ENCODE measurements at regions not wholly inside any gene's neighbourhood (a gene's known extent, or its start where the extent isn't known, plus 50 kb on each side); places are given as distances from the start of the nearest gene placed in this dataset.

DNA sequence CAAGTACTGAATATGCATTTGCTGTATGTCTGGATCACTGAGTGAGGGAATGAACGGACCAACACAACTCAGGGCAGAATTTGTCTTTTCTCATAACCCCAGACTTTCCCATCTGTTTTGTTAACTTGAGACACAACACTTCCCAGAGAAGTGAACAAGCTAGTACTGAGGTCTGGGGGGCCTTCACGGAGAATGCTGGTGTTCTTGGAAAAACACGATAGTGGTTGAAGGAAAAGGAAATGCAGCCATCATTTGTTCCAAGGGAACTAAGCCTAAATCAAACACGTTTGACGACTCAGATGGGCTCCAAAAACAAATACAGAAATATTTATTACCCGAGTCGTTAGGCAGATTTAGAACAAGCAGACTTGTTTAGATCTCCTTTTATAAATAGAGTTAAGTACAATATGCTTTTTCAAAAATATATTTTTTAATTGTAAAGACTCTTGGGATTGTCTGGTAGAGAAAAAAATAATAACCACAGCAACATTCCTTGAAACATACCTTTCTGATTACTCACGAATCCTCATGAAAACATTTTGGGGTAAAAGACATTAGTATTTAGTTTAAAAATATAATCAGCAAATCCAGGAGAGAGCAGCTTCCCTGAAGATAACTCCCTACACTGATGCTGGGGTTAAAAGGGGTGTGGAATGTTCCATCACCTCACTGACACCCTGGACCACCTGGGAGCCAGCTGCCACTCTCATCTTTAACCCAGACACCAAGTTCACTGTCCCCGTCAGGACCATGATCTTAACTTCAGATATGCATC is 427.7 kb upstream of the RUNX1 start:
- ATAC-seq: peak; percentile 47
- no peak for TF ChIP-seq ZFP30 (CRISPR knock-in tag; IDR thresholded peaks at IDR 0.05)
- TF ChIP-seq ZFP3 (CRISPR knock-in tag; IDR thresholded peaks at IDR 0.05): no peak
- TF ChIP-seq ZNF565 (CRISPR knock-in tag; conservative IDR thresholded peaks at IDR 0.05; ENCODE audit: low read depth): no peak
- TF ChIP-seq PPARA (CRISPR knock-in tag; IDR thresholded peaks at IDR 0.05; ENCODE audit: borderline replicate concordance): no peak
- TF ChIP-seq CSDC2 (CRISPR knock-in tag; IDR thresholded peaks at IDR 0.05): no peak
- TF ChIP-seq TCF4 (CRISPR knock-in tag; IDR thresholded peaks at IDR 0.05; ENCODE audit: borderline replicate concordance): no peak
- TF ChIP-seq ARNTL (CRISPR knock-in tag; IDR thresholded peaks at IDR 0.05; ENCODE audit: borderline replicate concordance, low read depth): no peak
- TF ChIP-seq, protein P1, sequence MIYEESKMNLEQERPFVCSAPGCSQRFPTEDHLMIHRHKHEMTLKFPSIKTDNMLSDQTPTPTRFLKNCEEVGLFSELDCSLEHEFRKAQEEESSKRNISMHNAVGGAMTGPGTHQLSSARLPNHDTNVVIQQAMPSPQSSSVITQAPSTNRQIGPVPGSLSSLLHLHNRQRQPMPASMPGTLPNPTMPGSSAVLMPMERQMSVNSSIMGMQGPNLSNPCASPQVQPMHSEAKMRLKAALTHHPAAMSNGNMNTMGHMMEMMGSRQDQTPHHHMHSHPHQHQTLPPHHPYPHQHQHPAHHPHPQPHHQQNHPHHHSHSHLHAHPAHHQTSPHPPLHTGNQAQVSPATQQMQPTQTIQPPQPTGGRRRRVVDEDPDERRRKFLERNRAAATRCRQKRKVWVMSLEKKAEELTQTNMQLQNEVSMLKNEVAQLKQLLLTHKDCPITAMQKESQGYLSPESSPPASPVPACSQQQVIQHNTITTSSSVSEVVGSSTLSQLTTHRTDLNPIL (CRISPR knock-in tag; IDR thresholded peaks at IDR 0.05; ENCODE audit: low read depth): no peak
- TF ChIP-seq BACH2 (CRISPR knock-in tag; IDR thresholded peaks at IDR 0.05; ENCODE audit: borderline replicate concordance): no peak
- no peak for TF ChIP-seq ZNF8 (CRISPR knock-in tag; IDR thresholded peaks at IDR 0.05)
- TF ChIP-seq, protein P2, sequence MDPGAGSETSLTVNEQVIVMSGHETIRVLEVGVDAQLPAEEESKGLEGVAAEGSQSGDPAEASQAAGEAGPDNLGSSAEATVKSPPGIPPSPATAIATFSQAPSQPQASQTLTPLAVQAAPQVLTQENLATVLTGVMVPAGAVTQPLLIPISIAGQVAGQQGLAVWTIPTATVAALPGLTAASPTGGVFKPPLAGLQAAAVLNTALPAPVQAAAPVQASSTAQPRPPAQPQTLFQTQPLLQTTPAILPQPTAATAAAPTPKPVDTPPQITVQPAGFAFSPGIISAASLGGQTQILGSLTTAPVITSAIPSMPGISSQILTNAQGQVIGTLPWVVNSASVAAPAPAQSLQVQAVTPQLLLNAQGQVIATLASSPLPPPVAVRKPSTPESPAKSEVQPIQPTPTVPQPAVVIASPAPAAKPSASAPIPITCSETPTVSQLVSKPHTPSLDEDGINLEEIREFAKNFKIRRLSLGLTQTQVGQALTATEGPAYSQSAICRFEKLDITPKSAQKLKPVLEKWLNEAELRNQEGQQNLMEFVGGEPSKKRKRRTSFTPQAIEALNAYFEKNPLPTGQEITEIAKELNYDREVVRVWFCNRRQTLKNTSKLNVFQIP (CRISPR knock-in tag; IDR thresholded peaks at IDR 0.05; ENCODE audit: borderline replicate concordance, low read depth): no peak

DNA sequence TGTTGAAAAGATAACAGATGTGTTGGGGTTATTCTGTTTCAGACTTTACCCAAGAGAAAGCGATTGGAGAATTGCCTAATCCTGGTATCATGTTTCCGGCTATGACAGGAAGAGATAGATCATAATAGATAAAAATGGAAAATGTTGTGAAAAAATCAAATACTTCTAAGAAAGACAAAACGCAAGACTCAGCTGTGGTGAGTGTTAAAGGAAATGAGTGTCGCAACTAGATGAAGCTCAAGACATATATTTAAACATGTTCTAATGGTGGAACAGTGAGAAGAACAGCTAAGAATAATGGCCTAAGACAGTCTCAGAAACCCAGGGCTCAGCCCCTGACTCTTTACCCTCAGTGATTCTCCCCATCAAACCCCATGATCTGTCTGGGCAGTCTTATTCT is 426.7 kb upstream of the RUNX1 start:
- peak; percentile 49 for ATAC-seq
- no peak for TF ChIP-seq ZNF70 (CRISPR knock-in tag; IDR thresholded peaks at IDR 0.05)
- TF ChIP-seq ESRRG (CRISPR knock-in tag; IDR thresholded peaks at IDR 0.05): no peak
- TF ChIP-seq PPARA (CRISPR knock-in tag; IDR thresholded peaks at IDR 0.05; ENCODE audit: borderline replicate concordance): no peak
- TF ChIP-seq ZC3H10 (CRISPR knock-in tag; IDR thresholded peaks at IDR 0.05): no peak
- no peak for TF ChIP-seq CSDC2 (CRISPR knock-in tag; IDR thresholded peaks at IDR 0.05)
- TF ChIP-seq ISL1 (CRISPR knock-in tag; IDR thresholded peaks at IDR 0.05): no peak
- TF ChIP-seq, protein P3, sequence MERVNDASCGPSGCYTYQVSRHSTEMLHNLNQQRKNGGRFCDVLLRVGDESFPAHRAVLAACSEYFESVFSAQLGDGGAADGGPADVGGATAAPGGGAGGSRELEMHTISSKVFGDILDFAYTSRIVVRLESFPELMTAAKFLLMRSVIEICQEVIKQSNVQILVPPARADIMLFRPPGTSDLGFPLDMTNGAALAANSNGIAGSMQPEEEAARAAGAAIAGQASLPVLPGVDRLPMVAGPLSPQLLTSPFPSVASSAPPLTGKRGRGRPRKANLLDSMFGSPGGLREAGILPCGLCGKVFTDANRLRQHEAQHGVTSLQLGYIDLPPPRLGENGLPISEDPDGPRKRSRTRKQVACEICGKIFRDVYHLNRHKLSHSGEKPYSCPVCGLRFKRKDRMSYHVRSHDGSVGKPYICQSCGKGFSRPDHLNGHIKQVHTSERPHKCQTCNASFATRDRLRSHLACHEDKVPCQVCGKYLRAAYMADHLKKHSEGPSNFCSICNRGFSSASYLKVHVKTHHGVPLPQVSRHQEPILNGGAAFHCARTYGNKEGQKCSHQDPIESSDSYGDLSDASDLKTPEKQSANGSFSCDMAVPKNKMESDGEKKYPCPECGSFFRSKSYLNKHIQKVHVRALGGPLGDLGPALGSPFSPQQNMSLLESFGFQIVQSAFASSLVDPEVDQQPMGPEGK (CRISPR knock-in tag; IDR thresholded peaks at IDR 0.05; ENCODE audit: borderline replicate concordance): no peak

DNA sequence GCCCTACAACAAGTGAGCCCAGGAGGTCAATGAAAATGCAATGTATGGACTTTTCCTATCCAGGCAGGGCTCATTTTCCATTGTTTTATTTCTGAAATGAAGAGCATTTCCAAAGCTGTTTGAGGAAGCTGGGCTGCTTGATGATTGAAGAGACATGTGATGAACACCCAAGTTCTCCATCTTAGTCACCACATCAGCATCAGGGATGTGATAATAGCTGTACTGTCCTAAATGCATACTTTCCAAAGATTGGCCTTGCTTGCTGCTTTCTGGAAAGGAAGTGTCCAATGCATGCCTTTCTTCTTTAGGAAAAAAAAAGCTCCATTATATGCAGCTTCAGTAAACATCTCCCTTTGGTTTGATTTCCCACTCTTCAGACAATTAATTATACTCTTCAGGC is 425.9 kb upstream of the RUNX1 start:
- no peak for ATAC-seq
- TF ChIP-seq RARB (CRISPR knock-in tag; IDR thresholded peaks at IDR 0.05) (no peak), ZFP30 (CRISPR knock-in tag; IDR thresholded peaks at IDR 0.05) (no peak), TOX (CRISPR knock-in tag; IDR thresholded peaks at IDR 0.05; ENCODE audit: borderline replicate concordance) (no peak), BACH2 (CRISPR knock-in tag; IDR thresholded peaks at IDR 0.05; ENCODE audit: borderline replicate concordance) (no peak), TCF4 (CRISPR knock-in tag; IDR thresholded peaks at IDR 0.05; ENCODE audit: borderline replicate concordance) (no peak), CSDC2 (CRISPR knock-in tag; IDR thresholded peaks at IDR 0.05) (no peak), GLIS3 (CRISPR knock-in tag; IDR thresholded peaks at IDR 0.05) (no peak), ISL1 (CRISPR knock-in tag; IDR thresholded peaks at IDR 0.05) (no peak), ZFP3 (CRISPR knock-in tag; IDR thresholded peaks at IDR 0.05) (no peak), OSR1 (CRISPR knock-in tag; IDR thresholded peaks at IDR 0.05) (no peak), PPARA (CRISPR knock-in tag; IDR thresholded peaks at IDR 0.05; ENCODE audit: borderline replicate concordance) (no peak), ZC3H10 (CRISPR knock-in tag; IDR thresholded peaks at IDR 0.05) (no peak), ZNF8 (CRISPR knock-in tag; IDR thresholded peaks at IDR 0.05) (no peak), ZNF565 (CRISPR knock-in tag; conservative IDR thresholded peaks at IDR 0.05; ENCODE audit: low read depth) (no peak)
- TF ChIP-seq, protein P3 (CRISPR knock-in tag; IDR thresholded peaks at IDR 0.05; ENCODE audit: borderline replicate concordance): no peak
- TF ChIP-seq, protein P4, sequence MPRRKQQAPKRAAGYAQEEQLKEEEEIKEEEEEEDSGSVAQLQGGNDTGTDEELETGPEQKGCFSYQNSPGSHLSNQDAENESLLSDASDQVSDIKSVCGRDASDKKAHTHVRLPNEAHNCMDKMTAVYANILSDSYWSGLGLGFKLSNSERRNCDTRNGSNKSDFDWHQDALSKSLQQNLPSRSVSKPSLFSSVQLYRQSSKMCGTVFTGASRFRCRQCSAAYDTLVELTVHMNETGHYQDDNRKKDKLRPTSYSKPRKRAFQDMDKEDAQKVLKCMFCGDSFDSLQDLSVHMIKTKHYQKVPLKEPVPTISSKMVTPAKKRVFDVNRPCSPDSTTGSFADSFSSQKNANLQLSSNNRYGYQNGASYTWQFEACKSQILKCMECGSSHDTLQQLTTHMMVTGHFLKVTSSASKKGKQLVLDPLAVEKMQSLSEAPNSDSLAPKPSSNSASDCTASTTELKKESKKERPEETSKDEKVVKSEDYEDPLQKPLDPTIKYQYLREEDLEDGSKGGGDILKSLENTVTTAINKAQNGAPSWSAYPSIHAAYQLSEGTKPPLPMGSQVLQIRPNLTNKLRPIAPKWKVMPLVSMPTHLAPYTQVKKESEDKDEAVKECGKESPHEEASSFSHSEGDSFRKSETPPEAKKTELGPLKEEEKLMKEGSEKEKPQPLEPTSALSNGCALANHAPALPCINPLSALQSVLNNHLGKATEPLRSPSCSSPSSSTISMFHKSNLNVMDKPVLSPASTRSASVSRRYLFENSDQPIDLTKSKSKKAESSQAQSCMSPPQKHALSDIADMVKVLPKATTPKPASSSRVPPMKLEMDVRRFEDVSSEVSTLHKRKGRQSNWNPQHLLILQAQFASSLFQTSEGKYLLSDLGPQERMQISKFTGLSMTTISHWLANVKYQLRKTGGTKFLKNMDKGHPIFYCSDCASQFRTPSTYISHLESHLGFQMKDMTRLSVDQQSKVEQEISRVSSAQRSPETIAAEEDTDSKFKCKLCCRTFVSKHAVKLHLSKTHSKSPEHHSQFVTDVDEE (CRISPR knock-in tag; IDR thresholded peaks at IDR 0.05): no peak
- TF ChIP-seq, protein P5, sequence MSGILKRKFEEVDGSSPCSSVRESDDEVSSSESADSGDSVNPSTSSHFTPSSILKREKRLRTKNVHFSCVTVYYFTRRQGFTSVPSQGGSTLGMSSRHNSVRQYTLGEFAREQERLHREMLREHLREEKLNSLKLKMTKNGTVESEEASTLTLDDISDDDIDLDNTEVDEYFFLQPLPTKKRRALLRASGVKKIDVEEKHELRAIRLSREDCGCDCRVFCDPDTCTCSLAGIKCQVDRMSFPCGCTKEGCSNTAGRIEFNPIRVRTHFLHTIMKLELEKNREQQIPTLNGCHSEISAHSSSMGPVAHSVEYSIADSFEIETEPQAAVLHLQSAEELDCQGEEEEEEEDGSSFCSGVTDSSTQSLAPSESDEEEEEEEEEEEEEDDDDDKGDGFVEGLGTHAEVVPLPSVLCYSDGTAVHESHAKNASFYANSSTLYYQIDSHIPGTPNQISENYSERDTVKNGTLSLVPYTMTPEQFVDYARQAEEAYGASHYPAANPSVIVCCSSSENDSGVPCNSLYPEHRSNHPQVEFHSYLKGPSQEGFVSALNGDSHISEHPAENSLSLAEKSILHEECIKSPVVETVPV (CRISPR knock-in tag; IDR thresholded peaks at IDR 0.05): no peak
- TF ChIP-seq, protein P1 (CRISPR knock-in tag; IDR thresholded peaks at IDR 0.05; ENCODE audit: low read depth): no peak

Data from SK-N-SH treated with all-trans-retinoic acid at 6 μM for 48 hours (cell line).